ENCODE measurements at regions not wholly inside any gene's neighbourhood (a gene's known extent, or its start where the extent isn't known, plus 50 kb on each side); places are given as distances from the start of the nearest gene placed in this dataset.
"Not testable (repeated sequence)": the region's sequence is repeated elsewhere in the genome, so short reads cannot be mapped to it uniquely, and the experiment has no call there.

GRCh38 chr7:142468871-142469665 is 211.2 kb upstream of the PRSS58 start:
- TF ChIP-seq CTCF (IDR thresholded peaks at IDR 0.05; ENCODE audit: insufficient read depth, missing control alignments) = no peak
- FAIRE-seq (no peak), DNase-seq (ENCODE audit: insufficient read length, low spot score) (no peak)

- not testable (repeated sequence) for FAIRE-seq; DNase-seq (ENCODE audit: insufficient read length, low spot score)
These were observed 209.3 kb upstream of the PRSS58 start for GRCh38 chr7:142467056-142467655.

GRCh38 chr7:142463401-142463850 is 205.6 kb upstream of the PRSS58 start:
- no peak for DNase-seq (ENCODE audit: insufficient read length, low spot score)
- no peak for TF ChIP-seq CTCF (IDR thresholded peaks at IDR 0.05; ENCODE audit: insufficient read depth, missing control alignments)
- FAIRE-seq = no peak

- no peak for DNase-seq (ENCODE audit: insufficient read length, low spot score)
- FAIRE-seq = no peak
- no peak for TF ChIP-seq CTCF (IDR thresholded peaks at IDR 0.05; ENCODE audit: insufficient read depth, missing control alignments)
These were observed 203.6 kb upstream of the PRSS58 start for GRCh38 chr7:142461437-142461836.

GRCh38 chr7:142460402-142461117 is 202.7 kb upstream of the PRSS58 start:
- no peak for TF ChIP-seq CTCF (IDR thresholded peaks at IDR 0.05; ENCODE audit: insufficient read depth, missing control alignments)
- no peak for FAIRE-seq
- no peak for DNase-seq (ENCODE audit: insufficient read length, low spot score)

- DNase-seq (ENCODE audit: insufficient read length, low spot score) = no peak
- FAIRE-seq = no peak
- peak; percentile 63 for TF ChIP-seq CTCF (IDR thresholded peaks at IDR 0.05; ENCODE audit: insufficient read depth, missing control alignments)
These were observed 201.7 kb upstream of the PRSS58 start for GRCh38 chr7:142459551-142459963.

GRCh38 chr7:142457146-142457703 is 199.4 kb upstream of the PRSS58 start:
- no peak for DNase-seq (ENCODE audit: insufficient read length, low spot score)
- FAIRE-seq = no peak
- no peak for TF ChIP-seq CTCF (IDR thresholded peaks at IDR 0.05; ENCODE audit: insufficient read depth, missing control alignments)
